ENCODE measurements at regions not wholly inside any gene's neighbourhood (a gene's known extent, or its start where the extent isn't known, plus 50 kb on each side); places are given as distances from the start of the nearest gene placed in this dataset.

DNA sequence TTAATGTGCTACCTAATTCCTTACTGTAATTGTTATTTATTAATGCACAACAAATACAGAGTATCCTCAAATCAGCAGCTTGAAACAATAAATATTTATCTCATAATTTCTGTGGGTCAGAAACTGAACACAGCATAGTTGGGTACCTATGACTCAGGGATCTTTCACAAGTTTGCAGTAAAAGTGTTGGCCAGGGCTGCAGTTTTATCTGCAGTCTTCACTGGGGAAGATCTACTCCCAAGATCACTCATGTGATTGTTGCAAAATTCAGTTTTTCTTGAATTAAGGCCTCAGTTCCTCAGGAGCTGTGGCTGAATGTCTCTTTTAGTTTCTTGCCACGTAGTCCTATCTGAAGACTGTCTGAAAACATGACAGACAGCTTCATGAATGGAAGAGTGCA is 237.8 kb downstream of the ZWINT start:
- TF ChIP-seq, protein P1, sequence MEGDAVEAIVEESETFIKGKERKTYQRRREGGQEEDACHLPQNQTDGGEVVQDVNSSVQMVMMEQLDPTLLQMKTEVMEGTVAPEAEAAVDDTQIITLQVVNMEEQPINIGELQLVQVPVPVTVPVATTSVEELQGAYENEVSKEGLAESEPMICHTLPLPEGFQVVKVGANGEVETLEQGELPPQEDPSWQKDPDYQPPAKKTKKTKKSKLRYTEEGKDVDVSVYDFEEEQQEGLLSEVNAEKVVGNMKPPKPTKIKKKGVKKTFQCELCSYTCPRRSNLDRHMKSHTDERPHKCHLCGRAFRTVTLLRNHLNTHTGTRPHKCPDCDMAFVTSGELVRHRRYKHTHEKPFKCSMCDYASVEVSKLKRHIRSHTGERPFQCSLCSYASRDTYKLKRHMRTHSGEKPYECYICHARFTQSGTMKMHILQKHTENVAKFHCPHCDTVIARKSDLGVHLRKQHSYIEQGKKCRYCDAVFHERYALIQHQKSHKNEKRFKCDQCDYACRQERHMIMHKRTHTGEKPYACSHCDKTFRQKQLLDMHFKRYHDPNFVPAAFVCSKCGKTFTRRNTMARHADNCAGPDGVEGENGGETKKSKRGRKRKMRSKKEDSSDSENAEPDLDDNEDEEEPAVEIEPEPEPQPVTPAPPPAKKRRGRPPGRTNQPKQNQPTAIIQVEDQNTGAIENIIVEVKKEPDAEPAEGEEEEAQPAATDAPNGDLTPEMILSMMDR (IDR thresholded peaks at IDR 0.05): no peak
- no peak for TF ChIP-seq EP300 (IDR thresholded peaks at IDR 0.05; ENCODE audit: low read depth)
- no peak for TF ChIP-seq POLR2AphosphoS5 (IDR thresholded peaks at IDR 0.05)
- TF ChIP-seq POLR2A (IDR thresholded peaks at IDR 0.05): no peak
